AG04449 (cell line): ENCODE measurements at regions not wholly inside any gene's neighbourhood (a gene's known extent, or its start where the extent isn't known, plus 50 kb on each side); places are given as distances from the start of the nearest gene placed in this dataset.
"Not testable (repeated sequence)": the region's sequence is repeated elsewhere in the genome, so short reads cannot be mapped to it uniquely, and the experiment has no call there.

Experiments
- CTCF ChIA-PET: fragments of 350-600 bp; formaldehyde crosslinking; extraction: SDS; loops from one replicate; lab custom pipeline; 2021; ENCODE audit warnings: antibody characterized with exemption; lab: Yijun Ruan, JAX
- POLR2A ChIA-PET: fragments of 400-600, 350-600 bp; formaldehyde crosslinking; extraction: SDS; loops from one replicate; lab custom pipeline; 2020; ENCODE audit warnings: antibody characterized with exemption, inconsistent platforms; lab: Yijun Ruan, JAX
- DNase-seq: peaks from one replicate; pipeline ENCODE4 v3.0.0-alpha.2; 2010; ENCODE audit warnings: low read depth, low spot score
- H3K4me3 ChIP-seq: 2 replicates; pipeline ENCODE4 v1.5.1; 2011; ENCODE audit warnings: low read depth, mild to moderate bottlenecking, control low read depth, low read length
- TF ChIP-seq, protein P1 (sequence below): IDR thresholded peaks from one replicate; pipeline ENCODE4 v1.5.1; 2011; ENCODE audit warnings: mild to moderate bottlenecking, moderate library complexity, low read length, control low read depth, inconsistent platforms; ENCODE audit not compliant: insufficient read depth; ENCODE audit errors: missing control alignments

GRCh38 chr1:197995408-197996258 is 78.5 kb downstream of the LHX9 start:
- DNase-seq, result no peak
- ChIA-PET CTCF (interaction anchor here (0.6 kb wide), 1 partner anchor 17 kb away, joined by 3 read pairs; no protein-coding TSS in a partner anchor), POLR2A (no interaction called here)
- TF ChIP-seq, protein P1, sequence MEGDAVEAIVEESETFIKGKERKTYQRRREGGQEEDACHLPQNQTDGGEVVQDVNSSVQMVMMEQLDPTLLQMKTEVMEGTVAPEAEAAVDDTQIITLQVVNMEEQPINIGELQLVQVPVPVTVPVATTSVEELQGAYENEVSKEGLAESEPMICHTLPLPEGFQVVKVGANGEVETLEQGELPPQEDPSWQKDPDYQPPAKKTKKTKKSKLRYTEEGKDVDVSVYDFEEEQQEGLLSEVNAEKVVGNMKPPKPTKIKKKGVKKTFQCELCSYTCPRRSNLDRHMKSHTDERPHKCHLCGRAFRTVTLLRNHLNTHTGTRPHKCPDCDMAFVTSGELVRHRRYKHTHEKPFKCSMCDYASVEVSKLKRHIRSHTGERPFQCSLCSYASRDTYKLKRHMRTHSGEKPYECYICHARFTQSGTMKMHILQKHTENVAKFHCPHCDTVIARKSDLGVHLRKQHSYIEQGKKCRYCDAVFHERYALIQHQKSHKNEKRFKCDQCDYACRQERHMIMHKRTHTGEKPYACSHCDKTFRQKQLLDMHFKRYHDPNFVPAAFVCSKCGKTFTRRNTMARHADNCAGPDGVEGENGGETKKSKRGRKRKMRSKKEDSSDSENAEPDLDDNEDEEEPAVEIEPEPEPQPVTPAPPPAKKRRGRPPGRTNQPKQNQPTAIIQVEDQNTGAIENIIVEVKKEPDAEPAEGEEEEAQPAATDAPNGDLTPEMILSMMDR, result no peak
- no peak overlapping the region for H3K4me3 ChIP-seq

- DNase-seq, H3K4me3 ChIP-seq, POLR2A ChIA-PET: not testable (repeated sequence)
- CTCF ChIA-PET, result interaction anchor here (0.6 kb wide), 1 partner anchor 17 kb away, joined by 3 read pairs; no protein-coding TSS in a partner anchor
These were observed 79.0 kb downstream of the LHX9 start for GRCh38 chr1:197996259-197996512.

GRCh38 chr1:197998110-197998509 is 80.9 kb downstream of the LHX9 start:
- TF ChIP-seq, protein P1, result no peak
- CTCF ChIA-PET, result interaction anchor here (1.2 kb wide), 1 partner anchor 380 kb away, joined by 6 read pairs; no protein-coding TSS in a partner anchor
- H3K4me3 ChIP-seq, result no peak overlapping the region
- POLR2A ChIA-PET, result no interaction called here
- no peak for DNase-seq

DNA sequence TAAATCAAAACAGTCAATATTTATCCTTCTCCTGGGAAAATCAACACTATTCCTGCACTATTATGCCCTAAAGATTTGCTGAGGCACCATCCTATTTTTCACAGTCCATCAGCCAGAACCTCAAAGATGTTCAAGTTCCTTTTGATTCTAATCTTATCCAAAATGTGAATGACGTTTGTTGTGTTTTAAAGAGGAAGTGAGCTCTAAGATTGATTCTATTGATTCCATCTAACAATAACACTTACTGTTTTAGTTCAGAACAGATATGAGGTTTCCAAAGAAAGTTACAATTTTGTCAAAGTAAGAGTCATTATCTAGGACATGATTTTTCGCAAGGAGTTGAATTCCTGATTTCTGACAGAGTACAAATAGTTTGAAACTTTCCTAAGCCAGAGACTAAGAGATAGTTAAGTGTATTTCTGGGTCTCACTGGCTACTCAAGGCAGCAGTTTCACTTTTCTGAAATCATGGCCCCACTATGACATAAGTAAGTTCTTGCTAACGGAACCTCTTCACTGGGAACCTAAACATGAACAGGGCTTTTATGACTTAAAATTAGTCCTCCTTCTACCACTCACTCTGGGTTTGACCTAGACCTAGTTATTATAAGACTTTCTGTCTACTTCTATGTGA is 84.7 kb downstream of the LHX9 start:
- TF ChIP-seq, protein P1, result no peak
- ChIA-PET POLR2A (no interaction called here), CTCF (interaction anchor here (2.8 kb wide), 1 partner anchor 12 kb away, joined by 9 read pairs; no protein-coding TSS in a partner anchor)
- DNase-seq, result no peak
- no peak overlapping the region for H3K4me3 ChIP-seq

DNA sequence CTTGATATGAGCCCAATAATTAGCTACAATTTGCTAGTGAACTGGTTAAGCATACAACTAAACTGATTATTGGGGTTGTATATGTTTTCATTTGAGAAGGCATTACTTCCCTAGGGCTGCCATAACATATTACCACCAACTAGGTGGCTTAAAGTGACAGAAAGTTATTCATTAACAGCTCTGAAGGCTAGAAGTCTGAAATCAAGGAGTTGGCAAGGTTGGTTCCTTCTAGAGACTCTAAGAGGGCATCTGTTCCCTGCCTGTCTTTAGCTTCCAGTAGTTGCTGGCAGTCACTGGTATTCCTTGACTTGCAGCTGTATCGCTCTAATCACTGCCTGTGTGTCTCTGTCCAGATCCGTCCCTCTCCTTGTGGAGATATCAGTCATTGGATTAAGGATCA is 86.3 kb downstream of the LHX9 start:
- CTCF ChIA-PET, result interaction anchor here (0.7 to 2.8 kb wide), 6 partner anchors 11 to 388 kb away, joined by 3 to 9 read pairs (median 3); partner anchors contain the start of gene NEK7
- TF ChIP-seq, protein P1, result no peak
- POLR2A ChIA-PET, result no interaction called here
- no peak for DNase-seq
- no peak overlapping the region for H3K4me3 ChIP-seq

- ChIA-PET POLR2A (no interaction called here), CTCF (interaction anchor here (1.2 kb wide), 1 partner anchor 10 kb away, joined by 3 read pairs; no protein-coding TSS in a partner anchor)
- DNase-seq, result no peak
- TF ChIP-seq, protein P1, result no peak
- no peak overlapping the region for H3K4me3 ChIP-seq
These were observed 89.8 kb downstream of the LHX9 start for GRCh38 chr1:198007011-198007410.
